Pons (tissue), 1 donor: ENCODE measurements at regions not wholly inside any gene's neighbourhood (a gene's known extent, or its start where the extent isn't known, plus 50 kb on each side); places are given as distances from the start of the nearest gene placed in this dataset.
"Not testable (repeated sequence)": the region's sequence is repeated elsewhere in the genome, so short reads cannot be mapped to it uniquely, and the experiment has no call there.

Experiments
- DNase-seq: peaks from one replicate; pipeline ENCODE4 v3.0.0-alpha.2; 2016; ENCODE audit warnings: low spot score

DNA sequence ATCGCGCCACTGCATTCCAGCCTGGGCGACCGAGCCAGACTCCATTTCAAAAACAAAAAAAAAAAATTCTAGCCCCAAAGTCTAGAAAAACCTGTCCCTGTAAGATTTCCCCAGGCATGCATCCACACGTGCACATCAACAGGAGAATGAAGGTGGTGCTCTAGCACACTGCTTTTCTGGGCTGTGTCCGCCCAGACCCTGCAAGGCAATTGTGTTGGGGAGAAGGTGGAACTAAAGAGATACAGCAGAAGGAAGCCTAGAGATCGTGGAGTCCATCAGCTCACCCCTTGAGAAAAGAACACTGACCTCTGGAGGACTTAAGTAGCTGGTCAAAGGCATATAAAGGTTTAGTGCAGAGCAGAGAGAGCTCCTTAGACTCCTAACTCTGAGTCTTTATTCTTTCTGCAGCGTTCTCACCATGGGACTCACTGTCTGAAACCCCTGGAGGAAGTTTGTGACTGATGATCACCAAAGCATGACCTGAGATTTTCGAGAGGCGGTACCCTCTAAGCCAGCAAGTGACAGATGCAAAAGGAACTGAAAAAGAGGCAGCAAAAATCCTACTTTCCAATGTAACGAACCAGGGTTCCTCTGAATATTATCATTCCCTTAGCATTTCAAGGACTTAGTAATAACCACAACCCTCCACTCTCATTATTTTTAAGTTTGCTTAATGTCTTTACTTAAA, 179.8 kb downstream of the MEX3B start:
- DNase-seq, result no peak

DNA sequence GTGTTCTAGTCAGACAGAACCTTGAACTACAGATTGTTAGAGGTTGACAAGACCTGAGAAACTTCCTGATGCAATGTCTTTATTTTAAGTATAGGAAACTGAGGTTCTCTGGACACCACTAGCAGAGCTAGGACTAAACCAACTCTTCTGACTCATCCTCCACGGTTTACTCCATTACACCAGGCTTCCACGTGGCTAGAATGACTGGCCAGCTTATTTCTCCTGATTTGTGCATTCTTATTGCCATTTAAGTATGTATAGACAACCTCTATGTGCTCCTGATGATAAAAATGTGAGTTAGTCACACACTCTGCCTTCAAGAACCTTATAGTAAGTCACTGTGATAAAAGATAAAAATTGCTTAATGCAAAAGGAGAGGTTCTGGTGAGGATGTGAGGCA, 182.7 kb downstream of the MEX3B start:
- no peak for DNase-seq

DNA sequence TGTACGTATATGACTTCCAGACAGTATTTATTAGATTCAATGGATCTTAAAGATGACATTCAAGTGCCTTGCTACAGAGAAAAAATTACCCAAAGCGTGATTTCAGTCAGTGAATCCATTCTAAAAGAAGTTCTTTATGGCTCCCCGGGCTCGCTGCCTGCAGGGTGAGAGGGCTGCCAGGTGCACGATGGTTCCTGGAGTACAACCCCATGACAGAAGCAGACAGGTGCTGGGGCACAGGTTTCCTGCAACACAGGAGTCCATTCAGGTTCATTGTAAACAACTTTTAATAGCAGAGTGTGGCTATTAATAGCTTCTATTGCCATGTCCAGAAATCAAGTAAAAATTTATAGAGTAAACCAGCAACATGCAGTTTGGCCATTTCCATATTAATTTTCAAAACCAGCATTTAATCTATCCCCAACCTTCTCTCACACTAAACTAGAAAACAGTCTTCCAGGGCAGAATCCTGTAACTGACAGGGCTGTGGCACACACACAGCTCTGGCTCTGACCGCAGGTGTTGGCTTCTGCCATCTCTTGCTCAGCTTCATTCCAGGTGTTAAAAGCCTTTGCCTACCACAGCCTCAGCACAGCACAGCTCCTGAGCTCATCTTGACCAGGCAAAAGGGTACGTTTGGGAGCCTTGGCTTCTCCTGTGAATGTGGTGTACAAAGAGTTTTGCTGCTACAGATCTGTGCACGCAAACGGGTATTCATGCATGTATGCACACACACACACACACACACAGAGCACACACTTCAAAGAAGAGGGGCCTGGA, 185.9 kb downstream of the MEX3B start:
- DNase-seq, result no peak

DNA sequence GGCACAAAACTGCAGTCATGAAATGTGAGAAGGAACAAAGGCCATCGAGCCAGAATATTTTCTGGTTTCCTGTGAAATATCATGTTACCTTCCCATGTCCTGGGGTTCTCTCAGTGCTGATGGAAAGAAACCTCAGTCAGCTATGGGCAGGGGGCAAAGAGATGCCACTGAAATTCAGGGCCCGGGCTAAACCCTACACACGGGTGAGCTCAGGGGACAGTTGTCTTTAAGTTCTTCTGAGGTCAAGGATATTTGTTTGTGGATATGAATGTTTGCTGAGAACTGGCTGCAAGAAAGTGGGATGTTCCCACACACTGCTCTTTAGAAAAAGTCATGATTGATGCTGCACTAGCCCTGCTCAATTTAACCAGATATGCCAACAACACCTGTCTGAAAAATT, 187.2 kb downstream of the MEX3B start:
- DNase-seq, result no peak

DNA sequence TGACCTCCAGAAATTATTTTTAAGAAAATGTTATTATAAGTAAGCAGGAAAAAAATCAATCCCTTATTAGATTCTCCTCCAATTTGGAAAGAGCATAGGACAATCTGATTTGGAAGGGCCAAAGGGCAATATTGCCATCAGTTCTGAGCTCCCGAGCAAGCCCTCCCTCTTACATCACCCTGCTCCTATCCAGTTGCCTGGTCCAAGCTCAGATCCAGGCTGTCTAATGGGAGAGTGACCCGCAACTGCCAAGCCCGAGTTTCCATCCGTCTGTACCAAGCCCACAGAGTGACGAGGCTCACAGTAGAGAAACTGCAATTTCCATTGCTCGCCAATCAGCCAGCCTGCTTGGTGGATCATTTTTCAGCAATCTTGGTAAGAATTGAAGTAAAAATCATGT, 187.7 kb downstream of the MEX3B start:
- DNase-seq, result no peak

DNA sequence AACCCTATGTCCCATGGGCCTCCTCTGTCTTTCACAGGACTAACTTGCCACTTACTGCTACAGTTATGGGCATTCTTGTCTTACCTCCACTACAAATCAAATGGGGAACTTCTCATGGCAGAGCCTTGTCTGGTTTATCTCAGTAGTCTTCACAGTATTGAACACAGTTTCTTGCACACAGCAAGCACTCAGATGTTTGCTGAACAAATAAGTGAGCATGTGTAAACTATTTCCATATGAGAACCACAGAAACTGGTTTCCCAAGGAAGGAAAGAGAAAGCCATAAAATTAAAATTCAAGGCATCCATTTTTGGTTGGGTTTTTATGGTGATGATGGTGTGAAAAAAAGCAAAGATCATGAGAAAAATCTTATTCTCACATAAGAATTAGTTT, 189.2 kb downstream of the MEX3B start:
- DNase-seq, result no peak

DNA sequence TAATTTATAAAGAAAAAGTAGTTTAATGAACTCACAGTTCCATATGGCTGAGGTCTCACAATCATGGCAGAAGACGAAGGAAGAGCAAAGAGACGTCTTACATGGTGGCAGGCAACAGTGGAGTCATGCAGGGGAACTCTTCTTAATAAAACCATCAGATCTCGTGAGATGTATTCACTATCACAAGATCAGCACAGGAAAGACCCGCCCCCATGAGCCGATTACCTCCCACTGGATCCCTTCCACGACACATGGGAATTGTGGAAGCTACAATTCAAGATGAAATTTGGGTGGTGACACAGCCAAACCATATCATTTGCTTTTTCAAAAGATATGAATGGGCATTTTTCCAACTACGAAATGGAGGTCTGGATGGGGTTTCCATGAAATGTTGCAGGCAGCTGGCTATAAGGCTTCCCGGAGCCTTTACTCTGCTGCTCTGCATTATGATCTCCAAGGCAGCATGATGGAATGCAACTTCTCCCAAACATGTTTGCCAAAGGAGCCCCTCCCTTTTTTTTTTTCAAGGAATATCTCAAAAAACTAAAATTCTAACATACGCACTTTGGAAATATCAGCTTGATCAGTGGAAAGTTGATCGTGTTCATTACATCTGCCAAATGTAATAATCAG, 189.7 kb downstream of the MEX3B start:
- no peak for DNase-seq

DNA sequence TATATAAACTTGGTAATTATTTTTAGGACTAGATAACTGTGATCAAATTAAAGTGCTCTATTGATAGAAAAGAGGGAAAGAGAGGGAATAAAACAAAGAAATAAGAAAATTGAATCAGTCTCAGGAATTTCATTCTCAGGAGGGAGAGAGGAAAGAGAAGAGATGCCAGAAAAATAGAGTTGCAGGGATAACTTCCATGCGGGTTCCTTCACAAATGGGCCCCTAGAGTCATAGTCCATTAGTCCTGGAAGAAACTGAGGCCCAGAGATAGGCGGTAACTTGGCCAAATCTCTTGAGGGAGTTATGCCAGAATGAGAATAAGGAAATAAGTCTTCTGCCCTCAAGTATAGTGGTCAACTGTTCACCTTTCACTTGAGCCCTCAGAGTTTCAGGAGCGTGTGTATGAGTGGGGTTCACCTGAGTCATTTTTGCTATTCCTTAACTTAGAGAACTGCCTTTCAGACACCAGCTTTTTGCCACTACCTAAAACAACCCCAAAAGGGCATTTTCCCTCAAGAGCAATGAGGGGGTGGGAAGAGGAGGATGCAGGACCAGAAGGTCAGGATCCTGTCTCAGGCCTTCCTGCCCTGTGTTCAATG, 192.6 kb downstream of the MEX3B start:
- no peak for DNase-seq

DNA sequence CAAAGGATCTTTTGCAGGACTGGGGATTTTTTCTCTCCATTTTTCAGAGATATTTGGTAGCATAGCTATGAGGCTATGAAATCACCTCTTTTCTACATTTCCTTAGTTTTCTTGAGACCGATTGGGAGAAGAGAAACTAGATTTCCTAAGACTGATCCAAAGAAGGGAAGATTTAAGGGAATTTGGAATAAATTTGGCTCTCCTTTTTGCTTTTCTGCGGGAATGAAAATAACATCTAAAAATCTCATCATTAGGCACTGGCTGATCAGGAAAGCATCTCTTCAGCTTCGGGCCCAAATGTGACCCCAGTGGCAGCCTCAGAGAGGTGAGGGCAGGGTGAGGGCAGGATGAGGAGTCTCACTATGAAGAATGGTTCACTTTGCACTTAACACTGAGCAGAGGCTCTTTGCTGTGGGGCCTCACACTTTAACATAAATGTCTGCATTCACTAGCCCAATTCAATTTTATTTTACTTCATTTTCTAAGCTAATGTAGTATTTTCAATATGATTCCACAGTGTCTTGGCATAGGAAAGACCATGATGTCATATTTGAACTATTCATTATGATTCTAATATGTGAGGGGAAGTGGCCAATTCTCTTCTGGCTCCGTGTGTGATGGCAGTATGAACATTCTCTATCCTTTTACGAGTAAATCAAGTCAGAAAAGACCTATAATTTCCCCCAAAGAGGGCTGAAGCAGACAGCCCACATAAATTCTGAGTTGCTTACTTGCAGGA, 193.2 kb downstream of the MEX3B start:
- DNase-seq, result no peak

DNA sequence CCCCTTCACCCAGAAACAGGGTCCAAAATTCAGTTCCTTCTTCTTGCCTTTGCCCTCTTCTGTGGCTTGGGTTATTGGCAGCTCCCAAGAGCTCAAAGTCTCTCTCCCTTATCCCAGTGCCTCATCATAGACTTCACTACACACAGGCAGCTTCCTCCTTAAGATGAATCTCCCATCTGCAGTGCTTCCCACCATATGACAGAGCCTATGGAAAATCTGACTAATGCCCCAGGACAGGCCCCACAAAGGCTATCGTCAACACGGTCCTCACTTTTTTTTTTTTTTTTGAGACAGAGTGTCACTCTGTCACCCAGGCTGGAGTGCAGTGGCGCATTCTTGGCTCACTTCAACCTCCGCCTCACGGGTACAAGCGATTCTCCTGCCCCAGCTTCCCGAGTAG, 194.1 kb downstream of the MEX3B start:
- no peak for DNase-seq

DNA sequence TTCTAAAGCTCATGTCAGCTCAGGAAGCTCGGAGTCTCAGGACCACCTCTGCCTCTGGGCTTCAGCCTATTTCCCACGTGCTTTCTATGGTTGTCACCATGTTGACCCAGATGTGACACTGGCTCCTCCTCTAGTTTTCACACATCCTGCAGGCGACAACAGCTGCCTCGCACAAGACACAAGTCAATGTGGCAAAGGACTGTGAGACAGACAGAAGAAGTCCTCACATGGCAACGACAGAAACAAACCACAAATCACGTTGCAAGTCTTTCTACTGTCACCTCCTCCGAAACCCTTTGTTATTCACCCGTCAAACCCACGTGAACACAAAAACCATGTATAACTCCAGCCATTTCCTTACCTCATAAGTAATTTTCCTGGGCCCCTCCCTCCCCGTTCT, 194.5 kb downstream of the MEX3B start:
- no peak for DNase-seq

DNA sequence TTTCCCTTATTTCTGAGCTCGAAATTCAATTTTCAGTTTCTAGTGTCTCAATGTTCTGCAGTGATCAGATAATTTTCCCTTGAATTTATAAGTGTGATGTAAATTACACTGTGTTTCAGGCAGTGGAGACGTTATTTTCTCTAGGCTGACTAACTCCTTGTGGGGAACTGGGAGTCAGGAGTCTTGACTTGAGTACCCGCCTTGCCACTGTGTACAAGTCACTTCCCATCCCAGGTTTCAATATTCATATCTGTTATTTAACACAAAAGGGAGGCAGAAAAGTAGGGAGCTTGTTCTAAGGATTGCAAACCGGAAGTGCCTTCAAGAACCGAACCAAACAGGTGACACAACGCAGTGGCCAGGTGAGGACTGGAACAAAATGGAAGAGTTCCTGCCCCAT, 196.5 kb downstream of the MEX3B start:
- no peak for DNase-seq

DNA sequence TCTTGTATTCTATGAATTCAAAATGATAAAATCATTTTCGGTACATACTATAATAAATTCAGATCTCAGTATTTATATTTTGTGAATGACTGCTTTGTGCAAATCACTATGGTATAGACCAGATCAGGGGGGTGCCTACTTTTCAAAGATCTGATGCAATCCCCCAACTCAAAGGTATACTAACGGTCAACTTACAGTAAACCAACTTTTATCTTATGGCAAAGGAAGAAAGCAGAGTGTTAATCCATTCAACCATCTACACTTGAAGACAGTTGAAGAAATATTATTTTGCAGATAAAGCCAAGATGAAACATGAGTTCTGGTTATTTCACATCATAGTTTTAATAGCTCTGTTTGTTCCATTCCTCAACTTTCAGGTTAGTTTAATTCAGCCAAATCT, 197.1 kb downstream of the MEX3B start:
- DNase-seq, result no peak

DNA sequence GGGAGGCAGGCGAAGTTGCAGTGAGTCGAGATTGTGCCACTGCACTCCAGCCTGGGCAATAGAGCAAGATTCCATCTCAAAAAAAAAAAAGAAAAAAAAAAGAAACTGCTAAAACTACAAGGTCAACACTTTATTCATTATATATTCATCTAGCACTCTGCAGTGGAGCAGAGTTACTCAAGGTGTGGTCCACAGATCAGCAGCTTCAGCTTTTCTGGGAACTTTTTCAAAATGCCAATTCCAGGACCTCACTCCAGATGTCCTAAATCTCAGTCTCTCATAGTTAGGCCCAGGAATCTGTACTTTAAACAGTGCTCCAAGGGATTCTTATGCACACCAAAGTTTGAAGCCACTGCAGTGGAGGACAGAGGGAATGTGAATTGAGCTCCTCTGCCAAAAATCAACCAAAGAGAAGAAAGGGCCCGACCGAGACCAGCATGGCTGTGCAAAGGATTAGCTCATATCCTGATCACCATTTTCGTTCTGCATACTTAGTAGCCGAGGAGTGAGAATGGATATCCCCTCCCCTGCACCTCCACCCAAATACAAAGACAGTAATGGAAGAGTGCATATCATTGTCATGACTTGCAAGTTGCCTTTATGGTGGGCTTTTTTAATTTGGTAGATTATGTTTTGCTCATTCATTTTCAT, 201.9 kb downstream of the MEX3B start:
- no peak for DNase-seq

DNA sequence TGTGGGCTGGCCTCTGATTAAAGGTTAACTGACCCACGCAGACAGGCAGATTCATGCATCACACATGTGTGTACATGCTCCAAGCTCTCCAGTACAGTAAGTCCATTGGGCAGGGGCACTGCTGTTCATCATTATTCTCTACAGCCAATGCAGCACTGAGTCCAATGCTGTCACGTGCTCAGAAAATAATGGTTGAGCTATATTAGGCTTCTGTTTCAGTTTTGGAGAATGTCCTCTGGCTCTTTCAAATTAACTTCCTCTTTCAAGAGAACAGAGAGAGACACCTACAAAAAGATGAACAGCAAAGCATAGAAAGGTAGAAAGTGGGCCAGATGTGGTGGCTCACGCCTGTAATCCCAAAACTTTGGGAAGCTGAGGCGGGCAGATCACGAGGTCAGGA, 202.6 kb downstream of the MEX3B start:
- no peak for DNase-seq

DNA sequence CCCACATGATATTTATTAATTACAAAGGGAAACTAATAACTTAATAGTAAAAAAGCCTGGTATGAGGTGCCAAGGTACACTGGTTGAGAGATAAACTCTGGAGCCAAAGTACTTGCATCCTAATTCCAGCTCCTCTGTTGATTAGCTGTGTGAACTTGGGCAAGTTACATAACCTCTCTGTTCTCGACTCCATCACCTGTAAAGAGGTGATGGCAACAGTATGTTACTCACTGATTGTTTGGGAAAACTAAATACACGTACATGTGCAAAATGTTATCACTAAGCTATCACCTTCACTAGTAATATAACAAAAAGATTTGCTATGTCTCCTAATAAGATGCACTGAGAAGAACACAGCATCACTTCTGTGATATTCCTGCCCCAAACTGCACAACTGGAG, 206.4 kb downstream of the MEX3B start:
- no peak for DNase-seq

DNA sequence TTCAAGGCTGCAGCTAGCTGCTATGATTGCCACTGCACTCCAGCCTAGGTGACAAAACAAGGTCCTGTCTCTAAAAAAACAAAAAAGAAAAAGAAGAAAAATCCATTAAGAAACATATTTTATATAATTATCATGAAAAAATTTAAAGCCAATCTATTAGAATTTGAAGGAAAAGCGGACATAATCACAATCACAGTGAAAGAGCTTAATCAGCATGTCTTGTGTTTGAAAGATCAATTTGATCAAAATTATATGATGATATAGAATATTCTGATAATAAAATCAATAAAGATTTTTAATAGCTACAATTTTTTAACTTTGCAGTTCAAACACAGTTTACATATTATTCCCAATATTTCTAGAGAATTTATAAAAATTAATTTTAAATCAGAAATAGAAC, 210.1 kb downstream of the MEX3B start:
- no peak for DNase-seq

DNA sequence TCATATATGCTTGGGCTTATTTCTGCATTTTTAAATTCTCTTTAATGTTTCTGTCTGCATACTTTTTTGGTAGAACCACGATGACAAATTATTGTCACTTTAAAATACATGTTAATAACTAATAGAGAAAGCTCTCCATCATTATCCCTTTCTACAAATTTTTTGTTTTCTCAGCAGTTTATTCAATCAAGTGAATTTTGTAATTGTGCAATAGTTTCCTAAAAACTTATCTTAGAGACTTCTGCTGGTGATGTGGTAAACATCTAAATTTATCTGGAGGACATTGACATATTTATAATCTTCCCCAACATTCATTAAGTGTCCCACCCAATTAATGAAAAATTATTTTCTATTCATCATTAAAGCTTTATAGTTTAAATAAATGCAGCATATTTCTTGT, 215.3 kb downstream of the MEX3B start:
- no peak for DNase-seq

DNA sequence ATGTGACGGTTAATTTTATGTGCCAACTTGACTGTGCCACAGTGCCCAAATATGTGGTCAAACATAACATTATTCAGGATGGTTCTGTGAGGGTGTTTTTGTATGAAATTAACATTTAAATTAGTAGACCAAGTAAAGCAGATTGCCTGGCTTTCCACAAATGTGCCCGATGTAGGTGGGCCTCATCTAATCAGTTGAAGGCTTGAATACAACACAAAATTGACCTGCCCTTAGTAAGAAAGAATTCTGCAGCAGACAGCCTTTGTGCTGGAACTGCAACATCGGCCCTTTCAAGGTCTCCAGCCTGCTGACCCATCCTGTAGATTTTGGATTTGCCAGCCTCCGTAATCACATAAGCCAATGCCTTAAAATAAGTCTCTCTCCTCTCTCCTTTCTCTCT, 215.9 kb downstream of the MEX3B start:
- DNase-seq, result no peak

DNA sequence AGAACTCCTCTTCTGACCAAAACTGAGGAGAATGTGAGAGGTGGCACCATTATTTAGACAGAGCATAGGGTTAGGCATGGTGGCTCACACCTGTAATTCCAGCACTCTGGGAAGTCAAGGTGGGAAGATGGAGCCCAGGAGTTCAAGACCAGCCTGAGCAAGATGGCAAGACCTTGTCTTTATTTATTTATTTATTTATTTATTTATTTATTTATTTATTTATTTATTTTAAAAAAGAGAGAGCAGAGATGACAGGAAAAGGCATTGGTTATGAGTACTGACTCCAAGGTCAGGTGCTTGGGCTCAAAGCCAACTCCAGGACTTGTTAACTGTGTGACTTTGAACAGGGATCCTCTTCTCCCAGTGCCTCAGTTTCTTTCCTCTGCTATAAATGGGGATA, 217.7 kb downstream of the MEX3B start:
- no peak for DNase-seq

DNA sequence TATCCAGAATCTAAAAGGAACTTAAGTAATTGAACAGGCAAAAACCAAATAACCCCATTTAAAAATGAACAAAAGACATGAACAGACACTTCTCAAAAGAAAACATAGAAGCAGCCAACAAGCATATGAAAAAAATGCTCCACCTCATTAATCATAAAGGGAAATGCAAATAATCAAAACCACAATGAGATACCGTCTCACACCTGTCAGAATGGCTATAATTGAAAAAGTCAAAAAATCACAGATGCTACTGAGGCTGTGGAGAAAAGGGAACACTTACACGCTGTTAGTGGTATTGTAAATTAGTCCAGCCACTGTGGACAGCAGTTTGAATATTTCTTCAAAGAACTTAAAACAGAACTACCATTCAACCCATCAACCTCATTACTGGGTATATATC, 220.7 kb downstream of the MEX3B start:
- no peak for DNase-seq

DNA sequence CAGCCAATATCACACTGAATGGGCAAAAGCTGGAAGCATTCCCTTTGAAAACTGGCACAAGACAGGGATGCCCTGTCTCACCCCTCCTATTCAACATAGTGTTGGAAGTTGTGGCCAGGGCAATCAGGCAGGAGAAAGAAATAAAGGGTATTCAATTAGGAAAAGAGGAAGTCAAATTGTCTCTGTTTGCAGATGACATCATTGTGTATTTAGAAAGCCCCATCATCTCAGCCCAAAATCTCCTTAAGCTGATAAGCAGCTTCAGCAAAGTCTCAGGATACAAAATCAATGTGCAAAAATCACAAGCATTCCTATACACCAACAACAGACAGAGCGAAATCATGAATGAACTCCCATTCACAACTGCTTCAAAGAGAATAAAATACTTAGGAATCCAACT, 223.2 kb downstream of the MEX3B start:
- DNase-seq, result not testable (repeated sequence)
